Subcutaneous abdominal adipose tissue (tissue), 5 donors: ENCODE measurements at regions not wholly inside any gene's neighbourhood (a gene's known extent, or its start where the extent isn't known, plus 50 kb on each side); places are given as distances from the start of the nearest gene placed in this dataset.
"Not testable (repeated sequence)": the region's sequence is repeated elsewhere in the genome, so short reads cannot be mapped to it uniquely, and the experiment has no call there.

ENCODE experiments used
- H3K27ac ChIP-seq: one replicate; pipeline ENCODE4 v1.7.0; 2013; ENCODE audit warnings: low read depth, mild to moderate bottlenecking, inconsistent platforms, low read length, moderate library complexity
- H3K27me3 ChIP-seq, 5 donors: one replicate each; pipeline ENCODE4 v1.7.0; 2013; ENCODE audit warnings: low read length in 5 of 5, inconsistent platforms in 1 of 5; ENCODE audit not compliant: control insufficient read depth in 5 of 5, insufficient read depth in 4 of 5
- H3K36me3 ChIP-seq, 5 donors: one replicate each; pipeline ENCODE4 v1.7.0; 2013; ENCODE audit warnings: low read length in 5 of 5; ENCODE audit not compliant: control insufficient read depth in 5 of 5, insufficient read depth in 5 of 5
- H3K4me1 ChIP-seq, 5 donors: one replicate each; pipeline ENCODE4 v1.7.0; 2013; ENCODE audit warnings: low read length in 5 of 5, mild to moderate bottlenecking in 3 of 5, moderate library complexity in 1 of 5; ENCODE audit not compliant: control insufficient read depth in 5 of 5, insufficient read depth in 5 of 5
- H3K4me3 ChIP-seq, 5 donors: one replicate each; pipeline ENCODE4 v1.7.0; 2013; ENCODE audit warnings: low read length in 5 of 5, low read depth in 1 of 5
- H3K9ac ChIP-seq, 5 donors: one replicate each; pipeline ENCODE4 v1.7.0; 2013; ENCODE audit warnings: low read length in 5 of 5, mild to moderate bottlenecking in 4 of 5, moderate library complexity in 3 of 5
- H3K9me3 ChIP-seq, 5 donors: one replicate each; pipeline ENCODE4 v1.7.0; 2013; ENCODE audit warnings: low read length in 5 of 5; ENCODE audit not compliant: control insufficient read depth in 5 of 5
- donor health status: healthy.
- donor health status: healthy.
- donor health status: healthy.
- donor health status: healthy.
- donor health status: healthy.

DNA sequence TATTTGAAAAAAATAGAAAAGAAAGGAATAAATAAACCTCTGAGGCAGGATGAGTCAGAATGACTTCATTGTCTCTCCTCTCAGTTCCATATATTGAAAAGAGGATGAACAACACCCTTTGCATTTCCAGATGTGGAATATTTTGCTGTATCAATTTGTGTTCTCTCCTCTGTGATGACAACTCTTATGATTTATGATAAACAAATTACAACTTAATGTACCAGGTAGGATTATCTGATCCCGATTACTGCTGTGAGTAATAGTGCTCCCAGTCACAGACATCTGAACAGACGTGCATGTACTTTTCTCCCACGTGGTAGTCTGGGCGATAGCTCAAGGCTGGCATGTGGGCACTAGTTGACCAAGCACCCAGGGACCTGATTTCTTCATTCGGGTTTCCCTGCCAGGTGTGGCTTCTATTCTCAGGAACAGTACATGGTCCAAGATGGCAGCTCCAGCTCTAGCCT, 142.1 kb upstream of the SULF2 start:
- Histone ChIP-seq H3K9ac (no peak overlapping the region), H3K27ac (no peak overlapping the region), H3K4me3 (no peak overlapping the region), H3K9me3 (no peaks in the 10 kb centered on the region), H3K4me1 (peaks cover 0 to 4% (median 0%) of the 10 kb centered on the region in 5 donors), H3K36me3 (no peaks in the 10 kb centered on the region), H3K27me3 (peaks cover 7 to 15% (median 13%) of the 10 kb centered on the region in 5 donors)

DNA sequence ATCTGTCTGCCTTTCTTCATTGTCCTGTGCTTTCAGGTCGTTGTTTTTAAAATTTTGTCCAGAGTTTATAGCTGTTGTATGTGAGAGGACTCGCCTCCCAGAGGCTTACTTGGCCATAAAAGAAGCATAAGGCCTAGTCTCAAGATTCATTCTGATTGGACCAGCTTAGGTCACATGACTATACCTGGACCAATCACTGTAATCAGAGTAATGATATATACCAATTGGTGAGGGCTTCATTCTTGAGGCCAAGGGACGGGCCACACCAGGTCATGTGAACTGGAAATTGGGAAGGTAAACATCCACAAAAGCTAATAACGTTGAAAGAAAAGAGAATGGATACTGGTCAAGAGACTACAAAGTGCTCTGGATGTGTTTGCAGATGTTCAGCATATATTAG, 141.4 kb upstream of the SULF2 start:
- Histone ChIP-seq H3K36me3 (no peaks in the 10 kb centered on the region), H3K4me3 (no peak overlapping the region), H3K4me1 (peaks cover 0 to 4% (median 0%) of the 10 kb centered on the region in 5 donors), H3K27ac (no peak overlapping the region), H3K27me3 (peaks cover 7 to 15% (median 11%) of the 10 kb centered on the region in 5 donors), H3K9ac (no peak overlapping the region), H3K9me3 (no peaks in the 10 kb centered on the region)

DNA sequence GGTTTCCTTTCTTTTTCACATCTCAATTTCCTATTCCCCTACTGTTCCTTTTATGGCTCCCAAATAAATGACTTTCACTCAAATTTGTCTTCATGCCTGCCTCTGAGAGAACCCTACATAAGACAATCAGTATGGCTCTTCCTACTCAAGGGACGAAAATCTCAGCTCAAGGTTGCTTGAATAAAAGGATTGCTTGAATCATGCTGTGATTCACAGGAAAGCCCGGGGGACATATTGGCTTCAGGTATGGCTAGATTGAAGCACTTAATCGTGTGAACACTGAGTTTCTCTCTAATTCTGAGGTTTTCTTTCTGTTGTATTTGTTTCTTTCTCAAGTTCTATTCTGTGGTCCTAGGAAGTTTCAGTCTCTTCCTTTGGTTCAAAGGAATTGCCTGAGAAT, 140.3 kb upstream of the SULF2 start:
- H3K27me3 ChIP-seq, result peaks cover 10 to 19% (median 11%) of the 10 kb centered on the region in 5 donors
- H3K27ac ChIP-seq, result no peak overlapping the region
- no peaks in the 10 kb centered on the region for H3K36me3 ChIP-seq
- no peak overlapping the region for H3K9ac ChIP-seq
- H3K4me1 ChIP-seq, result peaks cover 0 to 4% (median 0%) of the 10 kb centered on the region in 5 donors
- no peak overlapping the region for H3K4me3 ChIP-seq
- no peaks in the 10 kb centered on the region for H3K9me3 ChIP-seq

DNA sequence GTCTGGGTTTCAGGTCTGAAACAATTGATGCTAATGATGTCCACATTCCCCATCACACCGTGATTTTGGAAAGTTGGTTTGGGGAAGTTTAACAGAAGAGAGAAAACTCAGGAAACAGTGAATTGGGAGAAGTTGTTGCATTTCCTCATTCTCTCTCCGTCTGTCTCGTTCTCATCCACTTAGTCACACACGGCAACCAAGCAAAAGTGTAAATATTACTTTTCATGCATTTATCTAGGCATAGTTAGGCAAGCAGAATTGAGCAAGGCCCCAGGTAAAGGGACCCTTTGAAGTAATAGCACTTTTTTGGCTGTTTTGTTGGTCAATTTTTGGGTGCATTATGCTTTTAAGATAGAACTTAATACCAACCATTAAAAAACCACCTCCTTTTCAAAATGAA, 137.0 kb upstream of the SULF2 start:
- H3K27me3 ChIP-seq, result peaks cover 8 to 23% (median 11%) of the 10 kb centered on the region in 5 donors
- H3K27ac ChIP-seq, result no peak overlapping the region

DNA sequence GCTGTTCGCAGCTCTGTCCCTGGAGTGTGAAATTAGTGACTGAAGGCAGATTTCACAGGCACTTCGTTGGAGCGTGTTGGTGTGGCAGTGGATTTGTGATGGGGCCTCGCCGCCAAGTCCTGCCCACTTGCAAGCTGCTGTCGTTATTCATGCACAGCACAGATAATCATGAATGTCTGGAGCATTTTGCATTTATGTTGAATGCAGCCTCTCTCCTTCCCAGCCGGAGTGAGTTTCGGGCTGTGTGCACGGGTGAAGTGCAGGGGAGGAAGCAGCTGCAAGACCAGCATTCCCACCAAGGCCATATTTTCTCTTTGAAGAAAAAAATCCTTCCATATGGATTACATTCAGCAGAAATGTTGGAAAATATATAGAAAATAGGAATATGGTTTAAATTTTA, 136.5 kb upstream of the SULF2 start:
- peaks cover 8 to 23% (median 11%) of the 10 kb centered on the region in 5 donors for H3K27me3 ChIP-seq
- H3K4me3 ChIP-seq, H3K27ac ChIP-seq, H3K9me3 ChIP-seq, H3K4me1 ChIP-seq, H3K36me3 ChIP-seq, H3K9ac ChIP-seq: not testable (repeated sequence)

More for the DNA sequence above, 137.0 kb upstream of the SULF2 start:
- H3K4me1 ChIP-seq, result no peaks in the 10 kb centered on the region
- H3K4me3 ChIP-seq, result no peak overlapping the region
- H3K9ac ChIP-seq, result no peak overlapping the region
- no peaks in the 10 kb centered on the region for H3K36me3 ChIP-seq
- peaks cover 0 to 10% (median 5%) of the 10 kb centered on the region in 5 donors for H3K9me3 ChIP-seq

DNA sequence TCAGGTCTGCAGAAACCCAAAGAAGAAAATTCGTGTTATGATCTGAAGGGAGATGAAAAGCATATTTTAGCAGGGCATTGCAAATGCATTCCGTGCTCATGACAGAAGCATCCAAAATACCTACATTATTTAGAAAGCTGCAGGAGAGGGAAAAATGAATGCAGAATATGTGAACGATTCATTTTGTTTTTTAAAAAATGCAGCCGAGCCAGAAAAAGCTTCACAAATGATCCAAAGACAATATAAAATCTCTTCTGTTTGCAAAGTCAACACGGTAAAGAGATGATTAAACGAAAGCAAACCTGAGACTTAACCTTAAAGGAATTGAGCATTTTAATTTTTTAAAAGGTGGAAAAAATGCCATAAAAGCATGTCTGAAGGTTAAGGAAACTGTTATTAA, 136.1 kb upstream of the SULF2 start:
- Histone ChIP-seq H3K27ac (no peak overlapping the region), H3K36me3 (no peaks in the 10 kb centered on the region), H3K9me3 (peaks cover 0 to 10% (median 5%) of the 10 kb centered on the region in 5 donors), H3K4me3 (no peak overlapping the region), H3K4me1 (no peaks in the 10 kb centered on the region), H3K9ac (no peak overlapping the region), H3K27me3 (peaks cover 8 to 23% (median 11%) of the 10 kb centered on the region in 5 donors)

DNA sequence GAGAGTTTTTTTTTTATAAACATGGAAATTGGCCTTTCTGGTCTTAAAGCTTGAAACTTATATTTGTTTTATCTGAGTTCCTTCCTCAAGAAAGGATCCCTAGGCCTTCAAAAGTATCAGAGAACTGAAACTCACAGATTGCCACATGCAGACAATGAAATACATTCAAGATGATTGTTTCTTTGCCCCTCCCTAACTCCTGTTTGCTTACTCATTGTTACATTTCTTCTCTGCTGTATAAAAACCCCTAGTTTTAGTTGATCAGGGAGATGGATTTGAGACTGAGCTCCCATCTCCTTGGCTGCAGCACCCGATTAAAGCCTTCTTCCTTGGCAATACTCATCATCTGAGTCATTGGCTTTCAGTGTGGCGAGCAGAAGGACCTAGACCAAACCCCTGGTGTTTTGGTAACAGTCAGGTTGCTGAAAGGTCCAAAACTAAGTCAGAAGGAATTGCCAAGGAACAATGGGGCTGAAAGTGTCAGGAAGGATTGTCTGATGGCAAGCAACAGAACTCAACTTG, 132.3 kb upstream of the SULF2 start:
- Histone ChIP-seq H3K27ac (no peak overlapping the region), H3K36me3 (no peaks in the 10 kb centered on the region), H3K9me3 (peaks cover 0 to 10% (median 5%) of the 10 kb centered on the region in 5 donors), H3K27me3 (peaks cover 0 to 8% (median 4%) of the 10 kb centered on the region in 5 donors), H3K4me3 (no peak overlapping the region), H3K9ac (no peak overlapping the region), H3K4me1 (no peaks in the 10 kb centered on the region)

DNA sequence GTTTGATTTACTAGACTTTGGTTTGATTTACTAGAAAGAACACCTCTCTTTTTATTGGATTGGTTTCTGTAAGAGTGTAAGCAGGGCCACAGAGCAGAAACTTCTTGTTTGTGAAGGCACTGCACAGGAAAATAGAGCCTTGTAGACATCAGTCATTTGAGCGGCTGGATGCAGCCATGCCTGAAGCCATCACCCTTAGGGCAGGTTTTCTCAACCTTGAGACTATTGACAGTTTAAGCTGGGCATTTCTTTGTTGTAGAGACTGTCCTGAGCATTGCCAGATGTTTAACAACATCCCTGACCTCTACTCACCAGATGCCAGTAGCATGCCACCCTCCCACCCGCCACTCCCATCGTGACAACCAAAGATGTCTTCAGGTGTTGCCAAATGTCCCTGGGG, 130.2 kb upstream of the SULF2 start:
- no peak overlapping the region for H3K9ac ChIP-seq
- H3K36me3 ChIP-seq, result no peaks in the 10 kb centered on the region
- peaks cover 0 to 7% (median 3%) of the 10 kb centered on the region in 5 donors for H3K27me3 ChIP-seq
- no peak overlapping the region for H3K27ac ChIP-seq
- H3K4me3 ChIP-seq, result no peak overlapping the region
- peaks cover 0 to 10% (median 5%) of the 10 kb centered on the region in 5 donors for H3K9me3 ChIP-seq
- no peaks in the 10 kb centered on the region for H3K4me1 ChIP-seq

DNA sequence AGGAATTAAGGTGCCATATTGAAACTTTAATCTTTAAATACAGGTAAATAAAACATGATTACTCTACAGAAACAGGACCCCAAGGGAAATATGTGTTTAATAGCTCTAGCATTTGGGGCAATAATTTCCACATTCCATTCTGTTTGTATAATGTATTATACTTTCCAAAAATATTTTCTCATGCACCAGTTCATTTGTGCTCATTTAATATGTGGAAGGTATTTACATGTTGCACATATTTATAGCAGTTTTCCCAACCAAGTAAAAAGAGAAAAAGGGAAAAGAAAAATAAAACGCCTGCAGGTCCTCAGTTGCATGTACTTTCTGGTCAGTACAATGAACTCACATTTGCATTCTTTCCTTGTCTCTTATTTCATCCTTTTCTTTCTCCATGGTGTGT, 129.5 kb upstream of the SULF2 start:
- peaks cover 0 to 7% (median 4%) of the 10 kb centered on the region in 5 donors for H3K27me3 ChIP-seq
- no peak overlapping the region for H3K9ac ChIP-seq
- H3K9me3 ChIP-seq, result peaks cover 0 to 10% (median 5%) of the 10 kb centered on the region in 5 donors
- H3K36me3 ChIP-seq, result no peaks in the 10 kb centered on the region
- H3K27ac ChIP-seq, result no peak overlapping the region
- H3K4me1 ChIP-seq, result no peaks in the 10 kb centered on the region
- H3K4me3 ChIP-seq, result no peak overlapping the region

DNA sequence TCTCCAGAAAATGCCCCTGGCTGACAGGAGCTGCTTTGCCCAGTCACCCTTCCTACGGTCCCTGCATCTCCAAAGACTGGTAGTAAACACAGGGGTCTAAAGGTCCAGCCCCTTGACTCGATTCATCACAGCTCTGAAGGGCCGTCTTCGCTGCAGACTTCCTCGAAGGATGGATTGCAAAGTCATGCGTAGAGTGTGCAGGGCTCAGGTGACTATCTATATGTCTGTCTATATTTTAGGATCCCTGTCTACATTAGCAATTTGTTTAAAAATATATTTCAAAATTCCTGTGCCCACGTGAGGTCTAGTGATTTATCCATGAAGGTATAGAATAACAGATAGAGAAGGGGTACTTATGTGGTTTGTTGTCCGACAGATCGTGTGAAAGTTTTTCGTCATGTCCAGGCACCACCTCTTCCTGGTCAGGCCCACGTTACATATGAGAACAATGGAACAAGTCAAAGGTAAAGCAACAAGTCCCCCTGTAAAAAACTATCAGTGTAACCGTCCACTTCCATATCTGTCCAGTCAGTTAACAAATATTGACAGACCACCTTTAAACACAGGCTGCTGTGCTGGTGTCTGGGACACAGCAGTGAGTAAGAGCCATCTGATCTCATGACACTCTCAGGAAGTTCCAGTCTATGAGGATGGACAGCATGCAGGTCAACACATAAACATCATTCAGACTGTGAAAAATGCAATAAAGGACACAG, 127.7 kb upstream of the SULF2 start:
- not testable (repeated sequence) for H3K9me3 ChIP-seq, H3K27ac ChIP-seq, H3K36me3 ChIP-seq, H3K9ac ChIP-seq, H3K4me1 ChIP-seq, H3K4me3 ChIP-seq
- H3K27me3 ChIP-seq, result peaks cover 3 to 14% (median 10%) of the 10 kb centered on the region in 5 donors
